ENCODE measurements at regions not wholly inside any gene's neighbourhood (a gene's known extent, or its start where the extent isn't known, plus 50 kb on each side); places are given as distances from the start of the nearest gene placed in this dataset.

DNA sequence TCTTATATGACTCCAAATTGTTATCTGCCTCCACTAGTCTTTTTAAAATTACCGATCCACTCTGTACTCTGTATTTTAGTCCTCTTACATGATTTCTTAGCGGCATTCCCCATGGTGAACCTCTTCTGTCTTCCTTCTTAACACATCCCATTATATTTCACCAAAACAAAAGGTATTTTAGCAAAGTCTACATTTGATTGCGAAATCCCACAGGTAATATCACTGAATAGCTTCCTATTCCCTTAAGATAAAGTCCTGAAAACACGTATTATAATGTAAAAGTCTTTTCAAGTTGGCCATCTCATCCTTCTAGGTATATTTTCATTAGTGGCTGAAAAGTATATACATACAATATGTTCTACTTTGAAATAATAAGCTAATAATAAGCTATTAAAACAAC, 2016.0 kb upstream of the IGFBP7 start:
- TF ChIP-seq EZH2 (IDR thresholded peaks at IDR 0.05; ENCODE audit: insufficient read depth, poor library complexity, severe bottlenecking) (no peak), EZH2phosphoT487 (IDR thresholded peaks at IDR 0.05; ENCODE audit: insufficient read depth, low read depth) (no peak)

All from GM23248 (cell line).